GM23338 (cell line): ENCODE measurements at regions not wholly inside any gene's neighbourhood (a gene's known extent, or its start where the extent isn't known, plus 50 kb on each side); places are given as distances from the start of the nearest gene placed in this dataset.

Experiments
- CTCF ChIP-seq, 2 experiments: fragments of 200-600 bp in 1 of 2; sonication (generic) in 1 of 2; conservative IDR thresholded peaks; 2 replicates each; pipeline versions ENCODE4 v1.5.1 to v1.6.1; 2016 to 2017; ENCODE audit warnings: antibody characterized with exemption in 2 of 2, low read depth in 2 of 2, mild to moderate bottlenecking in 2 of 2, moderate library complexity in 1 of 2
- EZH2 ChIP-seq: fragments of 200-600 bp; sonication (generic); IDR thresholded peaks from one replicate; pipeline ENCODE4 v1.8.0; 2017; ENCODE audit warnings: antibody characterized with exemption, mild to moderate bottlenecking, low read depth; ENCODE audit not compliant: unreplicated experiment
- EZH2phosphoT487 ChIP-seq: fragments of 200-600 bp; sonication (generic); IDR thresholded peaks from one replicate; pipeline ENCODE4 v1.8.1; 2018; ENCODE audit warnings: antibody characterized with exemption; ENCODE audit not compliant: unreplicated experiment
- JUNB ChIP-seq: IDR thresholded peaks from one replicate; pipeline ENCODE4 v1.6.1; 2016; ENCODE audit warnings: antibody characterized with exemption; ENCODE audit not compliant: unreplicated experiment
- POLR2AphosphoS5 ChIP-seq: IDR thresholded peaks from 2 replicates; pipeline ENCODE4 v1.6.1; 2016; ENCODE audit warnings: antibody characterized with exemption, low read depth
- TF ChIP-seq, protein P1 (sequence below): IDR thresholded peaks from one replicate; pipeline ENCODE4 v1.6.1; 2018; ENCODE audit warnings: antibody characterized with exemption; ENCODE audit not compliant: unreplicated experiment
- TF ChIP-seq, protein P2 (sequence below): IDR thresholded peaks from 2 replicates; pipeline ENCODE4 v1.6.1; 2016; ENCODE audit warnings: antibody characterized with exemption

DNA sequence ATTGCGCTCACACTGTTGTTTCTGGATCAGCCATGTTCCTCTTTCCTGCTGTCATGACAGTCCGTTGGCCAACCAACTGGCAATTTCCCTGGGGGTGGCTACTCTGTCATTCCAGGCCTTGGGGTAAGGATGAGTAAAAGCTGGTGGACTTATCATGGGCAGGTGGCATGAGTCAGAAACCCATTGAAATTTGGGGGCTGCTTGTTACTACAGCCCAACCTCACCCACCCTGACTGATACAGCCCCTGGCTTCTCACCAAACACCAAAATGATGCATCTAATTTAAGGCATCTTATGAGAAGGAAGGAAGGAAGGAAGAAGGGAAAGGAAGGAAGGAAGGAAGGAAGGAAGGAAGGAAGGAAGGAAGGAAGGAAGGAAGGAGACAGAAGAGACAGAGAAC is 53.9 kb upstream of the CRHR1 start:
- TF ChIP-seq, protein P1, sequence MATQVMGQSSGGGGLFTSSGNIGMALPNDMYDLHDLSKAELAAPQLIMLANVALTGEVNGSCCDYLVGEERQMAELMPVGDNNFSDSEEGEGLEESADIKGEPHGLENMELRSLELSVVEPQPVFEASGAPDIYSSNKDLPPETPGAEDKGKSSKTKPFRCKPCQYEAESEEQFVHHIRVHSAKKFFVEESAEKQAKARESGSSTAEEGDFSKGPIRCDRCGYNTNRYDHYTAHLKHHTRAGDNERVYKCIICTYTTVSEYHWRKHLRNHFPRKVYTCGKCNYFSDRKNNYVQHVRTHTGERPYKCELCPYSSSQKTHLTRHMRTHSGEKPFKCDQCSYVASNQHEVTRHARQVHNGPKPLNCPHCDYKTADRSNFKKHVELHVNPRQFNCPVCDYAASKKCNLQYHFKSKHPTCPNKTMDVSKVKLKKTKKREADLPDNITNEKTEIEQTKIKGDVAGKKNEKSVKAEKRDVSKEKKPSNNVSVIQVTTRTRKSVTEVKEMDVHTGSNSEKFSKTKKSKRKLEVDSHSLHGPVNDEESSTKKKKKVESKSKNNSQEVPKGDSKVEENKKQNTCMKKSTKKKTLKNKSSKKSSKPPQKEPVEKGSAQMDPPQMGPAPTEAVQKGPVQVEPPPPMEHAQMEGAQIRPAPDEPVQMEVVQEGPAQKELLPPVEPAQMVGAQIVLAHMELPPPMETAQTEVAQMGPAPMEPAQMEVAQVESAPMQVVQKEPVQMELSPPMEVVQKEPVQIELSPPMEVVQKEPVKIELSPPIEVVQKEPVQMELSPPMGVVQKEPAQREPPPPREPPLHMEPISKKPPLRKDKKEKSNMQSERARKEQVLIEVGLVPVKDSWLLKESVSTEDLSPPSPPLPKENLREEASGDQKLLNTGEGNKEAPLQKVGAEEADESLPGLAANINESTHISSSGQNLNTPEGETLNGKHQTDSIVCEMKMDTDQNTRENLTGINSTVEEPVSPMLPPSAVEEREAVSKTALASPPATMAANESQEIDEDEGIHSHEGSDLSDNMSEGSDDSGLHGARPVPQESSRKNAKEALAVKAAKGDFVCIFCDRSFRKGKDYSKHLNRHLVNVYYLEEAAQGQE: no peak
- TF ChIP-seq CTCF (conservative IDR thresholded peaks at IDR 0.05; ENCODE audit: low read depth in 2 of 2): no peak
- TF ChIP-seq, protein P2, sequence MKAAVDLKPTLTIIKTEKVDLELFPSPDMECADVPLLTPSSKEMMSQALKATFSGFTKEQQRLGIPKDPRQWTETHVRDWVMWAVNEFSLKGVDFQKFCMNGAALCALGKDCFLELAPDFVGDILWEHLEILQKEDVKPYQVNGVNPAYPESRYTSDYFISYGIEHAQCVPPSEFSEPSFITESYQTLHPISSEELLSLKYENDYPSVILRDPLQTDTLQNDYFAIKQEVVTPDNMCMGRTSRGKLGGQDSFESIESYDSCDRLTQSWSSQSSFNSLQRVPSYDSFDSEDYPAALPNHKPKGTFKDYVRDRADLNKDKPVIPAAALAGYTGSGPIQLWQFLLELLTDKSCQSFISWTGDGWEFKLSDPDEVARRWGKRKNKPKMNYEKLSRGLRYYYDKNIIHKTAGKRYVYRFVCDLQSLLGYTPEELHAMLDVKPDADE: no peak
- no peak for TF ChIP-seq EZH2phosphoT487
- TF ChIP-seq JUNB: no peak
- no peak for TF ChIP-seq POLR2AphosphoS5
- no peak for TF ChIP-seq EZH2
